IMR-90 (cell line): ENCODE measurements at regions not wholly inside any gene's neighbourhood (a gene's known extent, or its start where the extent isn't known, plus 50 kb on each side); places are given as distances from the start of the nearest gene placed in this dataset.

Experiments used
- ATAC-seq: fragments of 200-7000 bp; cut with Tn5 transposase; 2 replicates; pipeline ENCODE4 v1.9.1; 2020; ENCODE audit warnings: low read depth, mild to moderate bottlenecking, moderate library complexity
- BruUV-seq: library from RNA; stranded (reverse); fragments of 400-500 nt; replicated peaks from 2 replicates; lab custom pipeline; 2021; lab: Mats Ljungman, UMichigan
- CTCF ChIA-PET: fragments of 300-600 bp; formaldehyde crosslinking; extraction: SDS; loops from one replicate; lab custom pipeline; 2021; ENCODE audit warnings: antibody characterized with exemption; lab: Yijun Ruan, JAX
- POLR2A ChIA-PET: fragments of 300-600 bp; sonication (Branson Sonifier 250); formaldehyde crosslinking; loops from one replicate; lab custom pipeline; 2022; ENCODE audit warnings: antibody characterized with exemption; ENCODE audit not compliant: unreplicated experiment; lab: Charles Lee
- DNase-seq: peaks from one replicate; pipeline ENCODE4 v3.0.0; 2013
- H2AFZ ChIP-seq: replicated peaks from 2 replicates; pipeline ENCODE3; 2013; ENCODE audit warnings: low read length, mild to moderate bottlenecking; ENCODE audit not compliant: poor library complexity
- H2AK5ac ChIP-seq: 2 replicates; pipeline ENCODE4 v1.6.1; 2013; ENCODE audit warnings: low read depth, low read length, inconsistent platforms
- H2AK9ac ChIP-seq: replicated peaks from 2 replicates; pipeline ENCODE3; 2013; ENCODE audit warnings: mild to moderate bottlenecking, low read depth, low read length, moderate library complexity; ENCODE audit not compliant: poor library complexity
- H2BK120ac ChIP-seq: 2 replicates; pipeline ENCODE4 v1.6.1; 2013; ENCODE audit warnings: low read depth, low read length, inconsistent platforms
- H2BK15ac ChIP-seq: 3 replicates; pipeline ENCODE4 v1.6.1; 2013; ENCODE audit warnings: low read depth, low read length, inconsistent platforms
- H2BK20ac ChIP-seq: 2 replicates; pipeline ENCODE4 v1.6.1; 2013; ENCODE audit warnings: low read depth, mild to moderate bottlenecking, inconsistent platforms, low read length, moderate library complexity
- H2BK5ac ChIP-seq: 2 replicates; pipeline ENCODE4 v1.6.1; 2013; ENCODE audit warnings: mild to moderate bottlenecking, low read depth, low read length, inconsistent platforms; ENCODE audit not compliant: poor library complexity, severe bottlenecking
- H3K14ac ChIP-seq: replicated peaks from 2 replicates; pipeline ENCODE4 v1.6.1; 2013; ENCODE audit warnings: low read depth, low read length, inconsistent platforms
- H3K18ac ChIP-seq: 2 replicates; pipeline ENCODE4 v1.6.1; 2013; ENCODE audit warnings: low read depth, low read length, control low read depth
- H3K23ac ChIP-seq: 2 replicates; pipeline ENCODE4 v1.6.1; 2013; ENCODE audit warnings: low read depth, low read length, inconsistent platforms
- H3K27ac ChIP-seq: 2 replicates; pipeline ENCODE4 v1.5.1; 2013; ENCODE audit warnings: mild to moderate bottlenecking, control low read depth, low read length; ENCODE audit not compliant: insufficient read depth
- H3K27me3 ChIP-seq: 2 replicates; pipeline ENCODE4 v1.6.1; 2013; ENCODE audit warnings: low read length; ENCODE audit not compliant: control insufficient read depth, insufficient read depth
- H3K36me3 ChIP-seq: 2 replicates; pipeline ENCODE4 v1.6.1; 2013; ENCODE audit warnings: low read length, mixed read lengths; ENCODE audit not compliant: control insufficient read depth, insufficient read depth
- H3K4ac ChIP-seq: 2 replicates; pipeline ENCODE4 v1.6.1; 2013; ENCODE audit warnings: low read depth, low read length, inconsistent platforms
- H3K4me1 ChIP-seq: 2 replicates; pipeline ENCODE4 v1.6.1; 2013; ENCODE audit warnings: low read length, mixed read lengths; ENCODE audit not compliant: control insufficient read depth, insufficient read depth
- H3K4me2 ChIP-seq: 2 replicates; pipeline ENCODE4 v1.6.1; 2013; ENCODE audit warnings: low read depth, mild to moderate bottlenecking, control low read depth, low read length, moderate library complexity
- H3K4me3 ChIP-seq: 2 replicates; pipeline ENCODE4 v1.5.1; 2013; ENCODE audit warnings: low read depth, mild to moderate bottlenecking, control low read depth, low read length, moderate library complexity; ENCODE audit not compliant: insufficient read depth
- H3K56ac ChIP-seq: 2 replicates; pipeline ENCODE4 v1.6.1; 2013; ENCODE audit warnings: low read length, inconsistent platforms; ENCODE audit not compliant: insufficient read depth; ENCODE audit errors: extremely low read depth
- H3K79me1 ChIP-seq, 2 experiments: 2 replicates each; pipeline ENCODE4 v1.6.1; 2013; ENCODE audit warnings: low read length in 2 of 2, inconsistent platforms in 1 of 2, low read depth in 1 of 2
- H3K9ac ChIP-seq: 2 replicates; pipeline ENCODE4 v1.6.1; 2013; ENCODE audit warnings: low read depth, low read length, control low read depth
- H3K9me1 ChIP-seq: 2 replicates; pipeline ENCODE4 v1.6.1; 2013; ENCODE audit warnings: low read length, inconsistent platforms; ENCODE audit not compliant: insufficient read depth
- H3K9me3 ChIP-seq: 2 replicates; pipeline ENCODE4 v1.6.1; 2013; ENCODE audit warnings: low read length; ENCODE audit not compliant: control insufficient read depth, insufficient read depth
- H4K20me1 ChIP-seq: 2 replicates; pipeline ENCODE4 v1.6.1; 2013; ENCODE audit warnings: low read length, inconsistent platforms; ENCODE audit not compliant: insufficient read depth
- H4K5ac ChIP-seq: 2 replicates; pipeline ENCODE4 v1.6.1; 2013; ENCODE audit warnings: mild to moderate bottlenecking, low read depth, low read length, control low read depth
- H4K8ac ChIP-seq, 2 experiments: 2 replicates each; pipeline ENCODE4 v1.6.1; 2013; ENCODE audit warnings: low read depth in 2 of 2, low read length in 2 of 2, control low read depth in 1 of 2, inconsistent platforms in 1 of 2
- H4K91ac ChIP-seq: 2 replicates; pipeline ENCODE4 v1.6.1; 2013; ENCODE audit warnings: low read depth, low read length, inconsistent platforms; ENCODE audit not compliant: insufficient read depth
- BHLHE40 ChIP-seq: fragments of 150-350 bp; IDR thresholded peaks from 2 replicates; pipeline ENCODE4 v1.6.1; 2016; ENCODE audit warnings: mild to moderate bottlenecking, low read depth, low read length
- CEBPB ChIP-seq: IDR thresholded peaks from 2 replicates; pipeline ENCODE4 v1.6.1; 2012; ENCODE audit warnings: low read depth, low read length, improper control_type of control experiment
- CHD1 ChIP-seq: IDR thresholded peaks from 2 replicates; pipeline ENCODE4 v1.6.1; 2012; ENCODE audit warnings: low read depth, low read length, improper control_type of control experiment
- MAFK ChIP-seq: IDR thresholded peaks from 2 replicates; pipeline ENCODE4 v1.6.1; 2012; ENCODE audit warnings: low read depth, low read length, improper control_type of control experiment
- MAZ ChIP-seq: IDR thresholded peaks from 2 replicates; pipeline ENCODE4 v1.6.1; 2012; ENCODE audit warnings: low read depth, mild to moderate bottlenecking, low read length, improper control_type of control experiment, moderate library complexity, borderline replicate concordance
- NFE2L2 ChIP-seq: fragments of 150-350 bp; IDR thresholded peaks from 2 replicates; pipeline ENCODE4 v1.6.1; 2016; ENCODE audit warnings: low read depth, mild to moderate bottlenecking, low read length
- POLR2A ChIP-seq: IDR thresholded peaks from 2 replicates; pipeline ENCODE4 v1.6.1; 2012; ENCODE audit warnings: mild to moderate bottlenecking, low read depth, low read length
- RAD21 ChIP-seq: IDR thresholded peaks from 2 replicates; pipeline ENCODE4 v1.6.1; 2012; ENCODE audit warnings: low read length, improper control_type of control experiment
- SMC3 ChIP-seq: fragments of 150-350 bp; IDR thresholded peaks from 2 replicates; pipeline ENCODE4 v1.6.1; 2016; ENCODE audit warnings: low read depth, mild to moderate bottlenecking, antibody characterized with exemption, low read length, moderate library complexity
- WGBS, 2 experiments: methylation state at CpG; one replicate each; pipeline versions ENCODE4 v1.1.5 to v1.1.7; 2013; ENCODE audit warnings: missing lambda C conversion rate in 2 of 2; ENCODE audit not compliant: insufficient read length in 1 of 2; ENCODE audit errors: extremely low coverage in 2 of 2; 5-methylcytosine and 5-hydroxymethylcytosine counted together
- dilution Hi-C: fragments of 300-500 bp; cut with HindIII; formaldehyde crosslinking; loops from one replicate; pipeline ENCODE4 v1.14.3; 2018; ENCODE audit warnings: low sequenced_read_pairs; ENCODE audit not compliant: unreplicated experiment
- in situ Hi-C: fragments of 300-500 bp; cut with MboI; formaldehyde crosslinking; loops from 3 replicates; pipeline ENCODE4 v1.14.3; 2019; ENCODE audit warnings: low sequenced_read_pairs, inconsistent platforms, mixed read lengths
- intact Hi-C: fragments of 100-400 bp; cut with micrococcal nuclease; formaldehyde crosslinking; loops from 2 replicates; pipeline ENCODE4 v1.10.0; 2022

- no peak overlapping the region for H3K18ac ChIP-seq
- no peak overlapping the region for H4K5ac ChIP-seq
- 2% methylated on average over 23 of the region's 32 CpGs; no CpG with 5 or more reads in 1 of the 2 experiments for WGBS, 2 experiments
- H2BK120ac ChIP-seq = no peak overlapping the region
- BruUV-seq = no TSS peak
- TF ChIP-seq CEBPB (no peak), POLR2A (no peak), BHLHE40 (no peak), SMC3 (no peak), MAFK (no peak), CHD1 (no peak), NFE2L2 (no peak), RAD21 (no peak), MAZ (no peak)
- no peaks in the 10 kb centered on the region for H3K27me3 ChIP-seq
- H3K9ac ChIP-seq = no peak overlapping the region
- H2BK20ac ChIP-seq = no peak overlapping the region
- H3K4me2 ChIP-seq = no peak overlapping the region
- intact Hi-C loops = loop anchor here (10.0 kb wide), 1 partner anchor 321 kb away; the partner anchor contains the start of gene RPL27
- no peaks in the 10 kb centered on the region for H3K36me3 ChIP-seq
- no peak overlapping the region for H2BK5ac ChIP-seq
- no peaks in the 10 kb centered on the region for H3K79me1 ChIP-seq
- no peak overlapping the region for H4K8ac ChIP-seq
- ATAC-seq (no peak), DNase-seq (no peak)
- H3K56ac ChIP-seq = no peak overlapping the region
- no peak overlapping the region for H3K27ac ChIP-seq
- H4K20me1 ChIP-seq = no peaks in the 10 kb centered on the region
- H3K23ac ChIP-seq = no peak overlapping the region
- H2AFZ ChIP-seq = peak overlapping the region; percentile 99
- peak overlapping the region; percentile 95 for H2AK9ac ChIP-seq
- ChIA-PET POLR2A (interaction anchor here (0.6 to 2.8 kb wide), 10 partner anchors 9 to 466 kb away, joined by 3 to 68 read pairs (median 6); partner anchors contain the start of genes TMEM106A and VAT1), CTCF (interaction anchor here (0.7 kb wide), 1 partner anchor 366 kb away, joined by 3 read pairs; no protein-coding TSS in a partner anchor)
- H3K4ac ChIP-seq = no peak overlapping the region
- dilution Hi-C loops = no loop called here
- H2AK5ac ChIP-seq = no peak overlapping the region
- in situ Hi-C loops = loop anchor here (25.0 kb wide), 3 partner anchors 103 to 628 kb away; partner anchors contain the start of genes CCR10, CNTNAP1, PLEKHH3 and TMEM106A
- no peak overlapping the region for H3K14ac ChIP-seq
- H3K9me3 ChIP-seq = peaks cover 4% of the 10 kb centered on the region; the same call in 1 of the 2 replicates
- no peaks in the 10 kb centered on the region for H3K4me1 ChIP-seq
- H4K91ac ChIP-seq = no peak overlapping the region
- no peaks in the 10 kb centered on the region for H3K9me1 ChIP-seq
- H3K4me3 ChIP-seq = no peak overlapping the region
- H2BK15ac ChIP-seq = no peak overlapping the region
Measured at GRCh38 chr17:43315369-43315768, 81.6 kb upstream of the RNU2-1 start.
